Fibroblast of gingiva (primary cell): ENCODE measurements at regions not wholly inside any gene's neighbourhood (a gene's known extent, or its start where the extent isn't known, plus 50 kb on each side); places are given as distances from the start of the nearest gene placed in this dataset.
A peak's percentile ranks its signal among the peaks of the same experiment; 100 is the strongest.
"Not testable (repeated sequence)": the region's sequence is repeated elsewhere in the genome, so short reads cannot be mapped to it uniquely, and the experiment has no call there.

Source experiments
- DNase-seq: peaks from one replicate; pipeline ENCODE4 v3.0.0-alpha.2; 2011; ENCODE audit warnings: low read depth

DNA sequence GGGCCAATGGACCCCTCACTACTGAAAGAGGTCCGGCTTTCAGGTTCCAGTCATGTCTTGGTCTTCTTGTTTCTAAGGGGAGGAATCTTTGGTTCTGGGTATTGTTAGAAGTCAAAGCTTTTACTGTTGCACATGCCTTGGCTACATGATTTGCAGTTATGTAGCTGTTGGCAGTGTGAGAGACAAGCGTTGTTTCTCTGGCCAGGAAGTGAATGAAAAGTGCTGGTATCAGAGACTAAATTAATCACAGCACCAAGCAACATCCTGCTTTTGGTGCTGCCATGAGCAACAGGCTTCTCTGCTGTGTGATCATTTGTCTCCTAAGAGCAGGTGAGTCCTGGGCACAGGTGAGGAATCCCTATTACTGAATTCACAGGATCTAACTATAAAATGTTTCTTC, 100.1 kb upstream of the PRSS3 start:
- DNase-seq: no peak

DNA sequence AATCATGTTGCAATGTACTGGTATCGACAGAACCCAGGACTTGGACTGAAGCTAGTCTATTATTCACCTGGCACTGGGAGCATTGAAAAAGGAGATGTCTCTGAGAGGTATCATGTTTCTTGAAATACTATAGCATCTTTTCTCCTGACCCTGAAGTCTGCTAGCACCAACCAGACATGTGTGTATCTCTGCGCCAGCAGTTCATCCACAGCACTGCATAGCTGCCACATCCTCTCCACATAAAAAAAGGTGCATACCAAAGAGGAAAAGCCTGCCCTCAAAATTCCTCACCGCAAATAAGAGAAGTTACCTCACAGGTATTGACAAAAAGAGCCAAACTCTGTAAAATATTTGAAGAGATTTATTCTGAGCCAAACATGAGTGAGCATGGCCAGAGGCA, 99.5 kb upstream of the PRSS3 start:
- no peak for DNase-seq

DNA sequence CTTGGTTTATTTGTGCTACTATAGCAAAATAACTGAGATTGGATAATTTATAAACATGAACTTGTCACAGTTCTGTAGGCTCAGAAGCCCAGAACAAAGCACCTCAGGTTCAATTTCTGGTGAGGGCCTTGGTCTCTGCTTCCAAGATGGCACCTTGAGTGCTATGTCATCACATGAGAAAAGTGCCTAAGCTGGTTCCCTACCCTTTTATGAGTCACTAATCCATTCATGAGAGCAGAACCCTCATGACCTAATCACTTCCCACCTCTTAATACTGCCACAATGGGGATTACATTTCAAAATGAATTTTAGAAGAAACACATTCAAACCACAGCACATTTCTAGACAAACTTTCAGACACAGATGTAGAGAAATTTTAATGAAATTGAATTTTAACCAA, 98.2 kb upstream of the PRSS3 start:
- DNase-seq: no peak

DNA sequence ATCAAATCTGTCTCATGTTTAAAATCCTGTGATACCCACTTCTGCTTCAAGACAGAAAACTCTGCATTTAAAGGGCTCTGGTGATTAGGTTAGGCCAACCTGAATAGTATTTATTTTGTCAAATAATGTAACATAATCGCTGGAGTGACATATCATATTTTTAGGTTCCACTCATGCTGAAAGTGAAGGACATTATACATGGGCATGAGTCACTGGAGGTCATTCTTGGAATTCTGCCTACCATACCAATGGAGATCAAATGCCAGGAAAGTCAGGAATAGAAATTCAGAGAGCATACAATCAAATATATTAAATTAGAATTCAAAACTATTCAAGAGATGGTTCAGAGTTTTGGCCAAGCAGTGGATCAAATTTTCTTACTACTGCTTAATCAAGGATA, 97.1 kb upstream of the PRSS3 start:
- DNase-seq: no peak

DNA sequence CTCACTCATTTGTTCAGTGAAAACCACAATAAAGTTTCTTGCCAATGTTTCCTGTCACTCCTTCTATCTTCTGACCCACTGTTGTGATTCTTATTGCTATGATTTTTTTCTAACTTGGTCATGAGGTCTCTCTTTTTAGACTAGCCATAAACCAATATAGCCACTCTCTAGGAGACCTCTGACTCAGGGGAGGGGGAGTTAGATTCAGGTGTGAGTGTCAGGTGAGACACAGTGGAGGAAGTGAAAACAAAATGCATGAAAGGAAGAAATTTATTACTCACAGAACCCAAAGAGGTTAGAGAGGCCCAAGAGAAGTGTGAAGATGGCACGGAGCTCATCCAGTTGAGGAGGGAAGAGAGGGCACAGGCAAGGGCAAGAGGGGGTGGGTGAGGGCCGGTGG, 94.4 kb upstream of the PRSS3 start:
- DNase-seq: not testable (repeated sequence)

DNA sequence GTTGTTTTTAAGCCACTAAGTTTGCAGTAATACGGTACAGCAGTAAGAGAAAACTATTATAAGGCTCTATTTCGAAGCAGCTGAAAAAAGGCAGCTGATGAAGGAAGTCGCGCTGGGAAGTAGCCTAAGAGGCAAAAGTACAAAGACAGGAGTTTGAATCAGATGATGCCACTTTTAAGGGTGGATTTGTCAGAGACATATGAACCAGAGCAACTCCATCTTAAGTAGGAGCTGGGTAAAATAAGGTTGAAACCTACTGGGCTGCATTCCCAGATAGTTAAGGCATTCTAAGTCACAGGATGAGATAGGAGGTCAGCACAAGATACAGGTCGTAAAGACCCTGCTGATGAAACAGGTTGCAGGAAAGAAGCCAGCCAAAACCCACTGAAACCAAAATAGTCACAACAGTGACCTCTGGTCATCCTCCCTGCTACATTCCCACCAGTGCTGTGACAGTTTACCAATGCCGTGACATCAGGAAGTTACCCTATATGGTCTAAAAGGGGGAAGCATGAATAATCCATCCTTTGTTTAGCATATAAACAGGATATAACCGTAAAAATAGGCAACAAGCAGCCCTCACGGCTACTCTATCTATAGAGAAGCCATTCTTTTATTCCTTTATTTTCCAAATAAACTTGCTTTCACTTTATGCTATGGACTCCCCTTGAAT, 91.8 kb upstream of the PRSS3 start:
- no peak for DNase-seq

DNA sequence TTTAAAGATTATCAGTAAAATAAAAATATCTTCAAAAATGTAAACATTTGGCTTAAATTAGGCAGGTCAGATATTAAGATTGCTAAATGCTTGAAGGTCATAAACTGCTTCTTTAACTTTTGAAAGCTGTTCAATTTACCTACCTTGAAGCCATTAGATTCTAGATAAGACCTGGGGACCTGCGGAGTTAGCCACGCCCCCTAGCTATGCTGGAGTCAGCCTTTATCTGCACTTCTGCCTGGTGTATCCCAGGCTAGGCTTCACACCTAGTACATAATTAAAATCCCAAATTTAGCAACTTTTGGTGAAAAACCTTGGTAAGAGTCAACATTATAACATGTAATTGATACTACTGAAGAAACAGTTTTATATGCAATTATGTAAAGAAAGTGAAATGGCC, 89.9 kb upstream of the PRSS3 start:
- DNase-seq: not testable (repeated sequence)

DNA sequence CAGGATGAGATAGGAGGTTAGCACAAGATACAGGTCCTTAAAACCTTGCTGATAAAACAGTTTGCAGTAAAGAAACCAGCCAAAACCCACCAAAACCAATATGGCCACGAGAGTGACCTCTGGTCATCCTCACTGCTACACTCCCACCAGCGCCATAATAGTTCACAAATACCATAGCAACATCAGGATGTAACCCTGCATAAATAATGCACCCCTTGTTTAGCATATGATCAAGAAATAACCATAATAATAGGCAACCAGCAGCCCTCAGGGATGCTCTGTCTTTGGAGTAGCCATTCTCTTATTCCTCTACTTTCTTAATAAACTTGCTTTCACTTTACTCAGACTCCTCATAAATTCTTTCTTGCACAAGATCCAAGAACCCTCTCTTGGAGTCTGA, 86.9 kb upstream of the PRSS3 start:
- no peak for DNase-seq

DNA sequence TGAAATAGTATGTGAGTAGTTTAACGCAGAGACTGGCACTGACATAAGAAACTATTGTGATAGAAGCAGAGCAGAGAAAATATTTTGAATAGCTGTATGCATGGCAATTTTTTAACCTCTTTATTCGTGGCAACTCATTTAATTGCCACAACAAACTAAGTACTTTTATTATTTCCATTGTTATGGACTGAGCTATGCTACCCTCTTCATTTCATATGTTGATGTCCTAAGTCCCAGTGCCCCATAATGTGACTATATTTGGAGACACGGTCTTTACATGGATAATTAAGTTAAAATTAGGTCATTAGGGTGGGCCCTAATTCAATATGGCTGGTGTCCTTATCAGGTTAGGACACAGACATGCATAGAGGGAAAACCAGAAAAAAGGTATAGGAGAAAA, 86.1 kb upstream of the PRSS3 start:
- DNase-seq: no peak

DNA sequence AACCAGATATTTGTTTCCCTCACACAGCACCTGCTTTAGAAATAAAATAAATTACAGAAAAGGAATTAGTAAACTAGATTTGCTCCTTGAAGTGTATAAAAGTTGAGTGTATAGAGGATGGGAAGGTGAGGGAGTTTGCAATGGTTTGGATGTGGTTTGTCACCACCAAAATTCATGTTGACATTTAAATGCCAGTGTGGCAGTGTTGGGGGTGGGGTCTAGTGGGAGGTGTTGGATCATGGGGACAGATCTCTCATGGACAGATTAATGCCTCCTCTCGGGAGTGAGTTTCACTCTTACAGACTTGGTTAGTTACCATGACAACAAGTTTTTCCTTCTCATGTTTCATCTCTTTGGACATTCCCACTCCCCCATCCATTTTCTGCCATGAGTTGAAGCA, 83.9 kb upstream of the PRSS3 start:
- not testable (repeated sequence) for DNase-seq

DNA sequence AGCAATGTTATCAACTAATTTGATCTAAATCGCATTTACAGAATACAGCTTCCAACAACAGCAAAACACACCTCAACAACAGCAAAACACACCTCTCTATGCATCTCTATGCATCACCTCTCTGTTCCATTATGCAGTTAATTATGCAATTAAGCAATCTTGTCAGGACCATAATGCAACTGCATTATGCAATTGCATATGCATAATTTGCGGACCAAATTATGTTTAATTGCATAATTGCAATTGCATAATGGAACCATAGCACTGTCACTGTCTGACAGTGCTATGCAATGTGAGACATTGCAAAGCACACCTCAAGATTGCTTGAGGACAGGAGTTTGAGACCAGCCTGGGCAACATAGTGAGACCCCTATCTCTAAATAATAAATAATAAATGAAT, 80.4 kb upstream of the PRSS3 start:
- no peak for DNase-seq

DNA sequence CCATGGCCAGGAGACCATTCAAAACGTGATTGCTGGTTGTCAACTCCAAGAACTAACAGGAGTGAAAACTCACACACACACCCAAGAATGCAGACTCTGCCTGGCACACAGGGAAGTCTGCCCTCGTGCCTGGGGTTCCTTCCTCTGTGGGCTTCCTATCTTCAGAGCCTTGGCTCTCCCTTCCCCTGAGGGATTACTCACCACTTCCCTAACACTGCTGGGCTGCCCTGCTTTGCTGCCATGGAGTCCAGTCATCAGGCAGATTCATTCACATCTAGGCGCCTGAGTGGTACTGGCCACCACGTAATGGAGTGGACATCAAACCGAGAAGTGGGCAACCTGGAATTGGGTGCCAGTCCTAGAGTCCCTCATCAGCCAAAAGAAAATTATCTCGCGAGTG, 76.4 kb upstream of the PRSS3 start:
- DNase-seq: no peak

DNA sequence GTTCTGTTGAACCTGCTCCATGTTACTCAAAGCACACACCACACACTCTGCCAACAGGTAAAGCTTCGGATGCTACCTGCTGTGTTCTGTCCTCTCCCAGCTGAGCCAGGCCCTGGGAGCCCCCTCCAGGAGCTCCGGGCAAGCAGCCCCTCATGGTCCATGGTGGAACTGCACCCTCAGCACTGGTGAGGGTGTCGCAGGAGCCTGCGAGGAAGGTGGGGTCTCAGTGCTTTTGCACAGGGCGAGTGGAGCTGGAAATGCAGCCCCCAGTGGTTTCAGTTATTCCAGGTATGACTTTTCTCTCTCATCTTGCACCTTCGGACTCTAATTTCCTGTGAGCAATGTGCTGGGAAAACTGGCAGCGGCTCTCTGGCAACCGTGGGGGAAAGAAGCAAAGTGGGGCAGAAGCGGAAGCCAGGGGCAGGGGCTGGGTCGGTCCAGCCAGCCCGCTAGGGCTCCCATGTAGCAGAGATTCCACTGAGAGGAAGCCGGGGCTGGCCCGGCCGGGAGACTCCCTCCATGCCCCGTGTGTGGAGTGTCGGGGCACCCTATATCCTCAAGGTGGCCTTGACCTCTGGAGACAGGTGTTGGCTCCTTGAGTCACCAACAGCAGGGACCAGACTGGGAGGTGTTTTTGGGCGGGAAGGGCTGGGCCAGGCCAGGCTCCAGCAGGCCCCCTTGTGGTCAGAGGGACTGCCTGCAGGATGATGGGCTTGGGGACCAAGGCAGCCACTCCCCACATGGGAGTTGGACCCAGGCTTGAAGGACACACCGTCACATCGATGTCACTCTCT, 75.6 kb upstream of the PRSS3 start:
- no peak for DNase-seq

DNA sequence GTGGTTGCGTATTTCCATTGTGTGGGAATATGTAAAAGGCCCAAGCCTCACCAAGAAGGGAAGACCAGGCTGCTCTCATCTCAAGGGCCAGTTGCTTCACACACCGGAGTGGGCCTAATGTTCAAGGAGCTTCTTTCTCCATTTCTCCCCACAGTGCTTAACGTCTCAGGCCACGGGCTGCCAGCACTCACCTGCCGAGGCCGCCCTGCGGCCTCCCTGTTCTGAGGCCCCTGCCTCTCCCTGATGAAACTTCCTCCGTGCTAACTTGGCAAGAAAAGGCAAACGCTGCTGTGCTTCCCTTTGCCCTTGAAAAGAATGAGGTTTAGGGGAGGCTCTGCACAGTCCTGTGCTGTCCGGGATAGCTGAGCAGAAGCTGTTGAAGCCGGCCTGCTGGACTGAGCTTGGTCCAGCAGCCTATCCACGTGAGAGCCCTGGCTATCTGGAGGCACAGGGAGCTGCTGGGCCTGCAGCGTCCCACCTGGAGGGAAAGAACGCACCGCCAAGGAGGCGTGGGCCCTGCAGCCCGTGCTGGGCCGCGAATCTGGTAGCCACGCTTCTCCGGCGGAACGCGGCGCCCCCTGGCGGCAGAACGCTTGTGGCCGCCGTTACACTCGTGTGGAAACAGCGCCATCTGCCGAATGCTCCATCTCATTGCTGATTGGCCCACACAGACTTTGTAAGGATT, 73.5 kb upstream of the PRSS3 start:
- peak; percentile 67 for DNase-seq

DNA sequence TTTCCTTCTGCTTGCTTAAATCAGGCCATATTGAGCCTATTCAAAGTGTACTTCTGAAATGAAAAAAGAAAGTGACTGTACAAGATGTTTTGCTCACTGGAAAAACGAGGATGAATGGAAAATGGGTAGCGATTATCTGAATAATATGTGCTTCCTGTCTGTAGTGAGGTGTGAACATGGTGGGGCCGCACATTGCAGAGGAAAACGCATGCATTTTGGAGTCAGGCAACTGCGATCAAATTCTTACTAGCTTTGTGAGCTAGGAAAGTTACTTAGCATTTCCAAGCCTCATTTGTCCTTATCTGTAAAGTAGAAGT, 73.0 kb upstream of the PRSS3 start:
- DNase-seq: no peak

DNA sequence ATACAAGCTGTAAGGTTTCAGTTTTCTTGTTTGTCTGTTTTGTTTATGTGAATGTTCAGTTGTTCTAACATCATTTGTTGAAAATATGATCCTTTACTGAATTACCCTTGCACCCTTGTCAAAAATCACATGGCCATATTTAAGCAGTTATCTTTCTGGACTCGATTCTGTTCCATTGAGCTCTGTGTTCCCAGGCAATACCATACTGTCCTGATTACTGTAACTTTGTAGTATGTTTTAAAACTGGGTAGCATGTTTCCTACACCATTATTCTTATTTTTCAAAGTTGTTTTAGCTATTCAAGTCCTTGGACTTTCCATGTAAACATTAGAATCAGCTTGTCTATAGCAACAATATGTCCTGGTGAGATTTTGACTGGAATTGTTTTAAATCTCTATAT, 66.7 kb upstream of the PRSS3 start:
- no peak for DNase-seq

DNA sequence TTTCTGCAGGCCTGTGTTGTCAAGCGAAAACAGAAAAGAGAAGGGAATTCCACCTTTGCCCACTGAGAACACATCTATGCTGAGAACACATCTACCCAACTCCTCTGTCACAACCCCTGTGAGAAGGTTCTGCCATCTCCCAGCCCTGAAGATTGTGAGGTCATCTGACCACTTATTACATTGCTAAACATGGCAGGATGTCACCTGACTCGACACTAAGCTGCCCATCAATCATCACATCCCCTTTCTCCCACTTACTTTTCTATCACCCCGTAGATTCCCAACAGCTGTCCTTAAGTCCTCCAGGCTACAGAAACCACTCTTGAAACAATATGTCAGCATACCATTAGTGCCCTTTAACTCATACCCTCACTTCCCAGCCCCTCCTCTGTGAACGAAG, 64.2 kb upstream of the PRSS3 start:
- DNase-seq: no peak

DNA sequence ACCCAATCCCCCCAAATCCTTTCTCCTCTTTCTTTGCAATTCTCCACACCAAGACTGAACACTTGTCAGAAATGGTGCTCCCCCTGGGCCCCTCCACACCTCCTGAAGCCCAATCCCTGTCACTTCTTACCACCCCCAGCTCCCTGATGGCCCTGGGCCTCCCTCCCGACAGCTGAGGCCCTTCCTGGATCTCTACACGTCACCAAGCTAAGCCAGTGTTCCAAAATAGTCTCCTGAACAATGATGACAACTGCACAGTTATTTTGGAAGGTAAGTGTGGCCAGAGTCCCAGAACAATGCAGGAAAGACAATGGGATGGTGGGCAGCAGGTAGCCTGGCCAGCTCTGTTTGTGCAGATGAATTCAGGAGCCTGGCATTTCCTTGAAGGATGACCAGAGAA, 63.7 kb upstream of the PRSS3 start:
- DNase-seq: no peak

DNA sequence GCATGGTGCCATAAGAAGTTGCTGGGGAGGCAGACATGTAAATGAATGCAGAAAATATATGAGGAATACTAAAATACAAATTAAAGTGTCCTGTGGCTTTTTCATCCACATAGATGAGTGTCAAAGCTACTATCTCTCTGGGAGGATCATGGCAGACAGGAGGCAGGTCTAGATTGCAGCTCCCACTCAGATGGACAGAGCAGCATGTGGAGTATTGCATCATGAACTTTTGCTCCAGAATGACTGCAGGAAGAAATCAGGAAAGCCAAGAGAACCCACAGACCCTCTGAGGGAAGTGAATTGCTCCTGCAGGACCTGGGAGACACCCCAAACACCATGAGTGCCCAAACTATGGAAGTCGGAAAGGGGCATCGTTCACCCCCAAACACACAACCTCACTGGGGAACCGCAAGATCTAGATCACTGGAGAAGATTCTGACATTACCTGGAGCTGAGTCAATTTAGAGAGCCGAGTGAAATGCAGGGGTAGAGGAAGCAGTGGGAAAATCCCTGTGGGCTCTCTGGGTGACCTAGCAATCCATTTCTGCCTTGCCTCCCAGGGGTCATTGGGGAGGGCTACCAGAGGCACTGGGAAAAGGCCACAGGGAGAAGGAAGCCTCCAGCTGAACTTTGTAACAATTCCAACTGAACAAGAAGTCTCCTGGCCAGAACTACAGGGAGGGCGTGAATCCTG, 61.0 kb upstream of the PRSS3 start:
- DNase-seq: not testable (repeated sequence)

DNA sequence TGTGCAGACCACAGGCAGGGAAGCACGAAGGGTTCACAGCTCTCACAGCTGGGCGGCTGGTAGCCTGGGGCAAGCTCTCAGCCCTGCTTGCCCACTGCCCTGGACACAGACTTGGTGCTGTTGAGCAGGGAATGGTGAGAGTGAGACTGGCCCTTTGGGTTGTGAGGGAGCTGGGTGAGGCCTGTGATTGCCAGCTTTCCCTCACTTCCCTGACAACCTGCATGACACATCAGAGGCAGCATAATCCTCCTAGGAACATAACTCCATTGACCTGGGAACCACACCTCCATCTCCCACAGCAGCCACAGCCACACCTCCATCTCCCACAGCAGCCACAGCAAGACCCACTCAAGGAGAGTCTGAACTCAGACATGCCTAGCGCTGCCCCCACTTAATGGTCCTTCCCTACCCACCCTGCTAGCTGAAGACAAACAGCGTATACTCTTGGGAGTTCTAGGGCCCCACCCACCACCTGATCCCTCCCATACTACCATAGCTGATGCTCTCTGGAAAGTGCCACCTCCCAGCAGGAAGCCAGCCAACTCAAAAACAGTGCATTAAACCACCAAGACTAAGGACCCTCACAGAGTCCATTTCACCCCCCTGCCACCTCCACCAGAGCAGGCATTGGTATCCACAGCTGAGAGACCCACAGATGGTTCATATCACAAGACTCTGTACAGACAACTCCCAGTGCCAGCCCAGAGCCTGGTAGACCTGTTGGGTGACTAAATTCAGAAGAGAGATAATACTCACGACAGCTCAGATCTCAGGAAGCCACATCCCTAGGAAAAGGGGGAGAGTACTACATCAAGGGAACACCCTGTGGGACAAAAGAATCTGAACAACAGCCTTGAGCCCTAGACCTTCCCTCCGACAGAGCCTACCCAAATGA, 60.2 kb upstream of the PRSS3 start:
- not testable (repeated sequence) for DNase-seq

DNA sequence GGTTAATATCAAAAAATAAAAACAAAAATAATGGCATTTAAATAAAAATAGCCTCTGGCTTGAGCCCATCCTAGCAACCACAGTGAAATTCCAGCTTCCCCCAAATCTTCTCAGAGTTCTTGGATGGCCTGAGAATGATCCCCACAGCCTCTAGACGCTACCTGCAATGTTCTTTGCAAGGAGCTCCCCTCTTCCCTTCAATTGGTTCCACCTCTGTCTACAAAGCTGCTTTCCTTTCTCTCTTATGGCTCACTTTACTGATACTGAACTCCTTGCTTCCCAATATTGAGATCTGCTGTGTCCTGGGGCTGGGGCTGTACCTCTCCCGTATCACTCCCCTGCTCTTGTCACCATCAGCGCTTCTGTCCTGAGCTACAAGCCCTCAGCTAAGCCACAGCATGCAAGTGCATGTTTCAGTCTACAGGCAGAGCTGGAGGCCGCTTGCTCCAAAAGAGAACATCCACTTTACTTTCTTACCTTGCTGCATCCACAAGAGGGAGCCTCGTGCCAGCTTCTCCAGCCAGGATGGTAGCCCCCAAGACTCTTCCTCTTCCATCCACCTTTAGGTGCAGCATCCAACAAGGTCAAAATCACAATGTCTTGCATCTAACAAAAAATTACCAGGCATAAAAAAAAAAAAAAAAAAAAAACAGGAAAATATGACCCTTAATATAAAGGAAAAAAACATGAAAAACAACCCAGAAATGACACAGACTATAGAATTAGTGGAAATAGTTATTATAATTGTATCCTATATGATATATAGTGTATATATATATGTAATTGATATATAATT, 57.4 kb upstream of the PRSS3 start:
- peak; percentile 58 for DNase-seq
